AG09319 (cell line): ENCODE measurements at regions not wholly inside any gene's neighbourhood (a gene's known extent, or its start where the extent isn't known, plus 50 kb on each side); places are given as distances from the start of the nearest gene placed in this dataset.

ENCODE experiments used
- DNase-seq: peaks from one replicate; pipeline ENCODE4 v3.0.0-alpha.2; 2010; ENCODE audit warnings: low read depth; ENCODE audit errors: extremely low read depth
- CTCF ChIP-seq: IDR thresholded peaks from 2 replicates; pipeline ENCODE4 v1.5.1; 2011; ENCODE audit warnings: low read depth, mild to moderate bottlenecking, inconsistent platforms, low read length, moderate library complexity

GRCh38 chr7:52154382-52154781 is 837.8 kb upstream of the COBL start:
- TF ChIP-seq CTCF = no peak
- no peak for DNase-seq

- DNase-seq = no peak
- TF ChIP-seq CTCF = no peak
Observed at GRCh38 chr7:52151559-52151958, 835.0 kb upstream of the COBL start.

GRCh38 chr7:52150952-52151351 is 834.3 kb upstream of the COBL start:
- DNase-seq = no peak
- TF ChIP-seq CTCF = no peak

GRCh38 chr7:52146871-52147634 is 830.4 kb upstream of the COBL start:
- no peak for TF ChIP-seq CTCF
- DNase-seq = no peak

GRCh38 chr7:52143219-52143618 is 826.6 kb upstream of the COBL start:
- no peak for DNase-seq
- TF ChIP-seq CTCF = no peak

- DNase-seq = no peak
- TF ChIP-seq CTCF = no peak
Observed at GRCh38 chr7:52140851-52141250, 824.2 kb upstream of the COBL start.

GRCh38 chr7:52135403-52135802 is 818.8 kb upstream of the COBL start:
- no peak for TF ChIP-seq CTCF

More at GRCh38 chr7:52135403-52135802, 818.8 kb upstream of the COBL start:
- DNase-seq = no peak
